ENCODE measurements at regions not wholly inside any gene's neighbourhood (a gene's known extent, or its start where the extent isn't known, plus 50 kb on each side); places are given as distances from the start of the nearest gene placed in this dataset. TPM values are rescaled to one million over a fixed set of nuclear protein-coding genes. Genes with fewer than 3 reads are reported as not detected.

DNA sequence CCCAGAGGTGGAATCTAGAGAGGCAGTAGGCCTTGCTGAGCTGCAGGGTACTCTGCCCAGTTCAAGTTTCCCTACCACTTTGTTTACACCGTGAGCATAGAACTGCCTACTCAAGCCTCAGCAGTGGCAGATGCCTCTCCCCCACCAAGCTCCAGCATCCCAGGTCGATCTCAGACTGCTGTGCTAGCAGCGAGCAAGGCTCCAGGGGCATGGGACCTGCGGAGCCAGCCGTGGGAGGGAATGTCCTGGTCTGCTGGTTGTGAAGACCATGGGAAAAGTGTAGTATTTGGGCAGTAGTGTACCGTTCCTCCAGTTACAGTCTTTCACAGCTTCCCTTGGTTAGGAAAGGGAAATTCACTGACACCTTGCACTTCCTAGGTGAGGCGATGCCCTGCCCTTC lies 50.6 kb upstream of the FSIP2 start:
- Histone ChIP-seq H3K4me3 (ENCODE audit: low read depth, low read length) (no peak overlapping the region), H3K27me3 (ENCODE audit: control insufficient read depth, insufficient read depth, low read length) (no peaks in the 10 kb centered on the region)
- WGBS (ENCODE audit: insufficient coverage): 89% methylated on average over 4 of the region's 7 CpGs

More for the DNA sequence above, 50.6 kb upstream of the FSIP2 start:
- Histone ChIP-seq H3K27ac (ENCODE audit: low read depth, low read length) (no peak overlapping the region), H3K36me3 (ENCODE audit: control insufficient read depth, insufficient read depth, low read length) (no peaks in the 10 kb centered on the region), H3K4me1 (ENCODE audit: control insufficient read depth, insufficient read depth, low read length) (no peaks in the 10 kb centered on the region), H3K9me3 (ENCODE audit: control insufficient read depth, insufficient read depth, low read length) (no peaks in the 10 kb centered on the region)
- DNase-seq (ENCODE audit: low read depth in 4 of 6, low spot score in 6 of 6): no peak

Small RNA genes in the stretch of these regions (small RNA-seq; reads per million reads assigned to genes)
- gene RF00096 (ENCODE audit: low replicate concordance): not detected
